NB4 (cell line): ENCODE measurements at regions not wholly inside any gene's neighbourhood (a gene's known extent, or its start where the extent isn't known, plus 50 kb on each side); places are given as distances from the start of the nearest gene placed in this dataset.

Experiments used
- CTCF ChIP-seq: IDR thresholded peaks from one replicate; pipeline ENCODE4 v1.5.1; 2012; ENCODE audit warnings: low read depth, low read length
- POLR2A ChIP-seq: IDR thresholded peaks from 2 replicates; pipeline ENCODE4 v1.6.1; 2011; ENCODE audit warnings: mild to moderate bottlenecking; ENCODE audit not compliant: insufficient read length; ENCODE audit errors: extremely low read depth

GRCh38 chr9:16307626-16308195 lies 562.8 kb downstream of the BNC2 start:
- no peak for TF ChIP-seq POLR2A
- TF ChIP-seq CTCF: no peak
